T-helper 1 cell treated with Interleukin-12 subunit alpha and Interleukin-12 subunit beta and Interleukin-4 antibody, amounts not matched to agents 30 ng/mL and 1 ng/mL, for 36 hours (primary cell): ENCODE measurements at regions not wholly inside any gene's neighbourhood (a gene's known extent, or its start where the extent isn't known, plus 50 kb on each side); places are given as distances from the start of the nearest gene placed in this dataset.
"Not testable (repeated sequence)": the region's sequence is repeated elsewhere in the genome, so short reads cannot be mapped to it uniquely, and the experiment has no call there.

Source experiments
- intact Hi-C: fragments of 100-400 bp; cut with micrococcal nuclease; formaldehyde crosslinking; loops from one replicate; pipeline ENCODE4 v1.15.1; 2024

GRCh38 chr7:110438926-110439325, 652.0 kb upstream of the LRRN3 start:
- intact Hi-C loops, result not testable (repeated sequence)

GRCh38 chr7:110442381-110442837, 648.5 kb upstream of the LRRN3 start:
- intact Hi-C loops, result loop anchor here (10.0 kb wide), 1 partner anchor 652 kb away; the partner anchor contains the start of gene LRRN3

GRCh38 chr7:110446658-110447057, 644.3 kb upstream of the LRRN3 start:
- intact Hi-C loops, result loop anchor here (10.0 kb wide), 1 partner anchor 648 kb away; the partner anchor contains the start of gene LRRN3

GRCh38 chr7:110448918-110449317, 642.0 kb upstream of the LRRN3 start:
- intact Hi-C loops, result loop anchor here (10.0 kb wide), 1 partner anchor 646 kb away; the partner anchor contains the start of gene LRRN3

- intact Hi-C loops, result no loop called here
Observed at GRCh38 chr7:110454713-110455112, 636.2 kb upstream of the LRRN3 start.

GRCh38 chr7:110461621-110462020, 629.3 kb upstream of the LRRN3 start:
- intact Hi-C loops, result no loop called here

- intact Hi-C loops, result no loop called here
Observed at GRCh38 chr7:110470420-110470819, 620.5 kb upstream of the LRRN3 start.

- intact Hi-C loops, result not testable (repeated sequence)
Observed at GRCh38 chr7:110472419-110472818, 618.5 kb upstream of the LRRN3 start.

- intact Hi-C loops, result no loop called here
Observed at GRCh38 chr7:110480964-110481363, 610.0 kb upstream of the LRRN3 start.

GRCh38 chr7:110483553-110483952, 607.4 kb upstream of the LRRN3 start:
- intact Hi-C loops, result no loop called here

- intact Hi-C loops, result no loop called here
Observed at GRCh38 chr7:110484356-110484755, 606.6 kb upstream of the LRRN3 start.

GRCh38 chr7:110486549-110486948, 604.4 kb upstream of the LRRN3 start:
- intact Hi-C loops, result no loop called here

GRCh38 chr7:110502888-110503465, 588.0 kb upstream of the LRRN3 start:
- intact Hi-C loops, result no loop called here

- intact Hi-C loops, result no loop called here
Observed at GRCh38 chr7:110507369-110507768, 583.6 kb upstream of the LRRN3 start.

GRCh38 chr7:110507832-110508231, 583.1 kb upstream of the LRRN3 start:
- intact Hi-C loops, result no loop called here

GRCh38 chr7:110514975-110515551, 575.9 kb upstream of the LRRN3 start:
- intact Hi-C loops, result not testable (repeated sequence)

GRCh38 chr7:110519851-110520250, 571.1 kb upstream of the LRRN3 start:
- intact Hi-C loops, result no loop called here

GRCh38 chr7:110521357-110521911, 569.5 kb upstream of the LRRN3 start:
- intact Hi-C loops, result no loop called here

GRCh38 chr7:110522061-110522760, 568.7 kb upstream of the LRRN3 start:
- intact Hi-C loops, result no loop called here

GRCh38 chr7:110522761-110523200, 568.1 kb upstream of the LRRN3 start:
- intact Hi-C loops, result no loop called here

- intact Hi-C loops, result no loop called here
Observed at GRCh38 chr7:110529175-110529574, 561.8 kb upstream of the LRRN3 start.

- intact Hi-C loops, result no loop called here
Observed at GRCh38 chr7:110531186-110531585, 559.7 kb upstream of the LRRN3 start.
